Esophagus muscularis mucosa (tissue), 3 donors: ENCODE measurements at regions not wholly inside any gene's neighbourhood (a gene's known extent, or its start where the extent isn't known, plus 50 kb on each side); places are given as distances from the start of the nearest gene placed in this dataset.

Experiments used
- CTCF ChIP-seq, 3 experiments: fragments of 200-600 bp in 2 of 3; fragments of 450-650 bp in 1 of 3; sonication (generic) in 2 of 3; IDR thresholded peaks; one replicate each; pipeline ENCODE4 v1.5.1; 2017 to 2019; ENCODE audit warnings: antibody characterized with exemption in 3 of 3, mild to moderate bottlenecking in 2 of 3, moderate library complexity in 1 of 3
- POLR2AphosphoS5 ChIP-seq, 2 donors: sonication (generic); formaldehyde crosslinking; IDR thresholded peaks; one replicate each; pipeline ENCODE4 v1.6.1; 2017; ENCODE audit warnings: antibody characterized with exemption in 2 of 2

- TF ChIP-seq CTCF (IDR thresholded peaks at IDR 0.05) (no peak), POLR2AphosphoS5 (IDR thresholded peaks at IDR 0.05) (no peak)
Measured at GRCh38 chr15:47139965-47140364, 577.3 kb upstream of the SEMA6D start.
